ENCODE measurements at regions not wholly inside any gene's neighbourhood (a gene's known extent, or its start where the extent isn't known, plus 50 kb on each side); places are given as distances from the start of the nearest gene placed in this dataset.
A peak's percentile ranks its signal among the peaks of the same experiment; 100 is the strongest.

GRCh38 chr9:38272710-38273109 is 119.8 kb upstream of the ALDH1B1 start:
- Histone ChIP-seq H3K27ac (no peak overlapping the region), H3K36me3 (no peaks in the 10 kb centered on the region), H3K4me3 (no peak overlapping the region), H3K4me1 (no peaks in the 10 kb centered on the region), H3K27me3 (no peaks in the 10 kb centered on the region), H3K9me3 (peaks cover 0 to 4% (median 0%) of the 10 kb centered on the region in 12 donors)
- no peak for ATAC-seq
- WGBS, 4 donors: 33 to 50% (median 38%) methylated on average over 1 of the region's 1 CpG
- no peak for TF ChIP-seq POLR2A (IDR thresholded peaks at IDR 0.05)
- no peak for TF ChIP-seq CTCF (IDR thresholded peaks at IDR 0.05)
- intact Hi-C loops (cut with DNase I): loop anchor here in 1 of 10 donors (10.0 kb wide), 1 partner anchor 528 kb away; no protein-coding TSS in a partner anchor
- no peak for DNase-seq

- 62 to 78% (median 69%) methylated on average over 3 of the region's 3 CpGs for WGBS, 4 donors
- Histone ChIP-seq H3K9me3 (peaks cover 0 to 8% (median 0%) of the 10 kb centered on the region in 12 donors), H3K36me3 (no peaks in the 10 kb centered on the region), H3K4me3 (no peak overlapping the region), H3K27ac (no peak overlapping the region), H3K27me3 (no peaks in the 10 kb centered on the region), H3K4me1 (no peaks in the 10 kb centered on the region)
- no peak for ATAC-seq
- intact Hi-C loops (cut with DNase I): loop anchor here in 1 of 10 donors (10.0 kb wide), 1 partner anchor 527 kb away; no protein-coding TSS in a partner anchor
- DNase-seq: no peak
- no peak for TF ChIP-seq POLR2A (IDR thresholded peaks at IDR 0.05)
- no peak for TF ChIP-seq CTCF (IDR thresholded peaks at IDR 0.05)
Observed at GRCh38 chr9:38271666-38272241, 120.7 kb upstream of the ALDH1B1 start.

- no peak for DNase-seq
- no peak for ATAC-seq
- Histone ChIP-seq H3K4me3 (no peak overlapping the region), H3K27ac (no peak overlapping the region), H3K9me3 (peaks cover 0 to 28% (median 3%) of the 10 kb centered on the region in 12 donors), H3K36me3 (no peaks in the 10 kb centered on the region), H3K27me3 (no peaks in the 10 kb centered on the region), H3K4me1 (no peaks in the 10 kb centered on the region)
- 61 to 72% (median 66%) methylated on average over 4 of the region's 4 CpGs for WGBS, 4 donors
- TF ChIP-seq POLR2A (IDR thresholded peaks at IDR 0.05) (no peak), CTCF (IDR thresholded peaks at IDR 0.05) (no peak)
- intact Hi-C loops (cut with DNase I): loop anchor here in 2 of 10 donors (10.0 kb wide), 2 partner anchors 515 to 525 kb away; partner anchors contain the start of gene TRMT10B (in 1 of the 2)
Observed at GRCh38 chr9:38269775-38270174, 122.7 kb upstream of the ALDH1B1 start.

GRCh38 chr9:38263532-38263931 is 129.0 kb upstream of the ALDH1B1 start:
- Histone ChIP-seq H3K9me3 (peaks cover 0 to 44% (median 7%) of the 10 kb centered on the region in 12 donors), H3K27me3 (peaks cover 0 to 4% (median 0%) of the 10 kb centered on the region in 9 donors), H3K4me3 (no peak overlapping the region), H3K36me3 (no peaks in the 10 kb centered on the region), H3K27ac (no peak overlapping the region), H3K4me1 (no peaks in the 10 kb centered on the region)
- intact Hi-C loops (cut with DNase I): loop anchor here in 2 of 10 donors (5.0 to 10.0 kb wide), 2 partner anchors 36 to 509 kb away; partner anchors contain the start of gene TRMT10B (in 1 of the 2)
- TF ChIP-seq POLR2A (IDR thresholded peaks at IDR 0.05): no peak
- peak in 4 of 12 donors; percentile 10 to 29 (median 21) for TF ChIP-seq CTCF (IDR thresholded peaks at IDR 0.05)
- DNase-seq (no peak), ATAC-seq (no peak)
- 25 to 48% (median 36%) methylated on average over 1 of the region's 1 CpG for WGBS, 4 donors
